HCT116 (cell line): ENCODE measurements at regions not wholly inside any gene's neighbourhood (a gene's known extent, or its start where the extent isn't known, plus 50 kb on each side); places are given as distances from the start of the nearest gene placed in this dataset.
A peak's percentile ranks its signal among the peaks of the same experiment; 100 is the strongest.

Source experiments
- ATAC-seq: fragments of 200-7000 bp; cut with Tn5 transposase; 2 replicates; pipeline ENCODE4 v1.9.1; 2020; ENCODE audit warnings: mild to moderate bottlenecking, moderate library complexity
- BruUV-seq: library from RNA; stranded (reverse); fragments of 400-500 nt; replicated peaks from 2 replicates; lab custom pipeline; 2021; lab: Mats Ljungman, UMichigan
- CTCF ChIA-PET: fragments of 300-600 bp; sonication (Branson Sonifier 250); formaldehyde crosslinking; loops from one replicate; lab custom pipeline; 2021; ENCODE audit warnings: antibody characterized with exemption; lab: Charles Lee
- POLR2A ChIA-PET: fragments of 300-600, 350-600 bp; sonication (Branson Sonifier 250); formaldehyde crosslinking; loops from one replicate; lab custom pipeline; 2021; ENCODE audit warnings: antibody characterized with exemption; lab: Charles Lee
- RAD21 ChIA-PET, 2 experiments: fragments of 300-600 bp; sonication (Branson Sonifier 250); formaldehyde crosslinking; loops; one replicate each; lab custom pipeline; 2023; ENCODE audit warnings: low total read pairs in 2 of 2; ENCODE audit not compliant: uncharacterized antibody in 2 of 2, unreplicated experiment in 2 of 2, low non-redundant PET in 1 of 2; lab: Charles Lee
- DNase-seq: peaks from one replicate; pipeline ENCODE4 v3.0.0-alpha.2; 2010; ENCODE audit warnings: low read depth, low spot score
- H2AFZ ChIP-seq: fragments of 200-600 bp; shearing (Covaris generic), sonication (generic); 2 replicates; pipeline ENCODE4 v1.6.1; 2017; ENCODE audit warnings: low read depth, mixed run types, mixed read lengths, antibody characterized with exemption, low read length; ENCODE audit not compliant: poor library complexity, severe bottlenecking
- H3K27ac ChIP-seq: 2 replicates; pipeline ENCODE4 v1.5.1; 2012; ENCODE audit warnings: low read depth, low read length
- H3K27me3 ChIP-seq: fragments of 200-600 bp; sonication (generic); 2 replicates; pipeline ENCODE4 v1.6.1; 2016; ENCODE audit warnings: mixed run types, low read length, mixed read lengths; ENCODE audit not compliant: insufficient read depth
- H3K36me3 ChIP-seq, 2 experiments: fragments of 200-500 bp in 1 of 2; fragments of 200-600 bp in 1 of 2; sonication (Bioruptor generic) in 1 of 2; sonication (generic) in 1 of 2; 2 replicates each; pipeline versions ENCODE4 v1.5.1 to v1.6.1; 2014 to 2016; ENCODE audit warnings: low read length in 2 of 2, inconsistent platforms in 1 of 2, mixed read lengths in 1 of 2, mixed run types in 1 of 2; ENCODE audit not compliant: insufficient read depth in 2 of 2, control insufficient read depth in 1 of 2
- H3K4me1 ChIP-seq, 2 experiments: fragments of 200-600 bp in 1 of 2; sonication (generic) in 1 of 2; 2 replicates each; pipeline versions ENCODE4 v1.5.1 to v1.6.1; 2012 to 2017; ENCODE audit warnings: low read length in 2 of 2, inconsistent platforms in 1 of 2, mild to moderate bottlenecking in 1 of 2, mixed read lengths in 1 of 2, mixed run types in 1 of 2, moderate library complexity in 1 of 2; ENCODE audit not compliant: insufficient read depth in 2 of 2, control insufficient read depth in 1 of 2
- H3K4me2 ChIP-seq: fragments of 200-600 bp; sonication (generic); 2 replicates; pipeline ENCODE4 v1.6.1; 2017; ENCODE audit warnings: mixed run types, low read length, mixed read lengths
- H3K4me3 ChIP-seq, 2 experiments: fragments of 200-600 bp in 1 of 2; sonication (generic) in 1 of 2; replicated peaks in 1 of 2; 2 replicates each; pipeline ENCODE4 v1.5.1; 2011 to 2016; ENCODE audit warnings: low read length in 2 of 2, control low read depth in 1 of 2, low read depth in 1 of 2, mild to moderate bottlenecking in 1 of 2, mixed read lengths in 1 of 2, mixed run types in 1 of 2
- H3K79me2 ChIP-seq: fragments of 200-600 bp; sonication (generic); 2 replicates; pipeline ENCODE4 v1.6.1; 2017; ENCODE audit warnings: mild to moderate bottlenecking, mixed run types, low read length, moderate library complexity, mixed read lengths; ENCODE audit not compliant: insufficient read depth
- H3K9ac ChIP-seq: fragments of 200-600 bp; sonication (generic); 2 replicates; pipeline ENCODE4 v1.6.1; 2016; ENCODE audit warnings: low read length, mixed read lengths
- H3K9me2 ChIP-seq: fragments of 200-600 bp; sonication (generic), shearing (Covaris generic); 2 replicates; pipeline ENCODE4 v1.6.1; 2017; ENCODE audit warnings: mixed run types, mild to moderate bottlenecking, moderate library complexity; ENCODE audit not compliant: insufficient read depth
- H3K9me3 ChIP-seq, 2 experiments: fragments of 200-500 bp in 1 of 2; fragments of 200-600 bp in 1 of 2; sonication (Bioruptor generic) in 1 of 2; sonication (generic) in 1 of 2; 2 replicates each; pipeline ENCODE4 v1.6.1; 2014 to 2017; ENCODE audit warnings: low read length in 2 of 2, mixed read lengths in 2 of 2, inconsistent platforms in 1 of 2, low read depth in 1 of 2, mild to moderate bottlenecking in 1 of 2, mixed run types in 1 of 2, moderate library complexity in 1 of 2; ENCODE audit not compliant: control insufficient read depth in 1 of 2, insufficient read depth in 1 of 2
- H4K20me1 ChIP-seq: fragments of 200-600 bp; sonication (generic), shearing (Covaris generic); 2 replicates; pipeline ENCODE4 v1.6.1; 2017; ENCODE audit warnings: mixed run types, mild to moderate bottlenecking, moderate library complexity; ENCODE audit not compliant: insufficient read depth
- CEBPB ChIP-seq: IDR thresholded peaks from 2 replicates; pipeline ENCODE4 v1.6.1; 2012; ENCODE audit warnings: low read depth
- EZH2 ChIP-seq: fragments of 200-600 bp; sonication (generic); IDR thresholded peaks from 2 replicates; pipeline ENCODE4 v1.6.1; 2017; ENCODE audit warnings: antibody characterized with exemption, mixed run types
- EZH2phosphoT487 ChIP-seq: fragments of 200-600 bp; IDR thresholded peaks from 2 replicates; pipeline ENCODE4 v1.6.1; 2018; ENCODE audit warnings: antibody characterized with exemption, borderline replicate concordance
- FOSL1 ChIP-seq: IDR thresholded peaks from 2 replicates; pipeline ENCODE4 v1.6.1; 2012; ENCODE audit warnings: low read depth
- JUND ChIP-seq: IDR thresholded peaks from 2 replicates; pipeline ENCODE4 v1.6.1; 2012
- TCF7L2 ChIP-seq: IDR thresholded peaks from 2 replicates; pipeline ENCODE4 v1.7.0; 2011; ENCODE audit warnings: borderline replicate concordance, inconsistent platforms; ENCODE audit not compliant: insufficient read depth, insufficient read length; ENCODE audit errors: extremely low read depth
- ZFX ChIP-seq: fragments of 450-650 bp; IDR thresholded peaks from 2 replicates; pipeline ENCODE4 v1.6.1; 2017
- ZNF274 ChIP-seq: fragments of 200-500 bp; sonication (Bioruptor generic); IDR thresholded peaks from 2 replicates; pipeline ENCODE4 v1.6.1; 2014; ENCODE audit warnings: mild to moderate bottlenecking, low read depth, low read length, inconsistent platforms
- intact Hi-C: fragments of 100-400 bp; cut with micrococcal nuclease; formaldehyde crosslinking; loops from 2 replicates; pipeline ENCODE4 v1.10.0; 2022
- TF ChIP-seq, protein P1 (sequence below): IDR thresholded peaks from 2 replicates; pipeline ENCODE4 v1.6.1; 2012; ENCODE audit warnings: low read depth

DNA sequence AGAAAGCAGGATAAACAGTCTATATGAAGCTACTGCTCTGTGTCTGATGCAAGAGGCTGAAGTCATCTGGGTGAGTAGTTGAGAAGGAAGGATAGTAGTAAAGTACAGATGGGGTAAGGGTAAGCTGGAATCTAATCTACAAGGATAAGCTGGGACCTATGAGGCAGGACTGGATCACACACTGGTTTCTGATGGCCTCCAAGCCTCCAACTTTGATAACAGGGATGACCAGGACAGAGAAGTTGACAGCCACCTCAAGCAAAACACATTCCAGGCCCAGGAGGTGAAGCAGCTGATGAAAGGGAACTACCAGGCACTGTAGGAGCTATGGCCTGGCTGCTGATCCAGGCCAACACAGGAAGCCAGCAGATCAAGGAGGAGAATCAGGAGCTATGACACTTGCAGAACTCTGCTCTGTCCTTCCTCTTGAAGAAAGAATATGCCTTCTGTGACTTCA is 278.1 kb upstream of the TMEM229A start:
- Histone ChIP-seq H3K4me1 (no peaks in the 10 kb centered on the region), H3K9me2 (0 out of 2 replicates have a peak, but pooled peaks cover 3% of the 10 kb centered on the region), H2AFZ (no peak overlapping the region), H3K79me2 (no peaks in the 10 kb centered on the region), H3K36me3 (no peaks in the 10 kb centered on the region), H3K27ac (no peak overlapping the region), H3K4me3 (no peak overlapping the region), H3K9me3 (no peaks in the 10 kb centered on the region), H3K27me3 (no peaks in the 10 kb centered on the region), H4K20me1 (no peaks in the 10 kb centered on the region)
- intact Hi-C loops, result no loop called here
- no peak for ATAC-seq
- CTCF ChIA-PET, result no interaction called here
- peak; percentile 44; the same call in 1 of the 2 replicates for TF ChIP-seq CEBPB
- no peak for TF ChIP-seq EZH2phosphoT487
- TF ChIP-seq, all 23 proteins: peak for 1
- DNase-seq, result no peak
- no TSS peak for BruUV-seq
- POLR2A ChIA-PET, result no interaction called here
- Histone ChIP-seq H3K4me2 (no peak overlapping the region), H3K9ac (no peak overlapping the region)
- RAD21 ChIA-PET, result no interaction called here

DNA sequence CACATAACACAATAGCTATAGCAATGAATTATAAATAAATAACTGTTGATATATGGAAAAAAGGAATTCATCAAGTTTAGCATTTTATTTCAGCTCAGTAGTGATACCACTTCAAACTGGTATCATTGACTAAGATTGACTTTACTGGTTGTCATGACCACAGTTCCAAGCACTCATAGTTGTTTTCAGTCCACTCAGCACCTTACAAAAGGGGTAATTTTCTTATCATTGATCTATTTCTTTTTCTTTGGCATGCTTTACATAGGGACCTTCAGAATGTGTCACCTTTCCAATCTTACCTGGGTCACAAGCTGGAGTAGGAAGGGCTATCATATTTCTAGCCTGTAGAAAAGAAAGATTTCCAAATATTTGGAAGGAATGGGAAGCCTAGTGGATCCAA is 275.5 kb upstream of the TMEM229A start:
- no peak for ATAC-seq
- no peak for DNase-seq
- BruUV-seq, result no TSS peak
- no peaks in the 10 kb centered on the region for H3K36me3 ChIP-seq
- ChIA-PET RAD21 (no interaction called here), CTCF (no interaction called here), POLR2A (no interaction called here)
- H3K79me2 ChIP-seq, result no peaks in the 10 kb centered on the region
- no peaks in the 10 kb centered on the region for H3K27me3 ChIP-seq
- no peak overlapping the region for H3K9ac ChIP-seq
- H4K20me1 ChIP-seq, result no peaks in the 10 kb centered on the region
- no peak overlapping the region for H2AFZ ChIP-seq
- H3K27ac ChIP-seq, result no peak overlapping the region
- intact Hi-C loops, result no loop called here
- no peak overlapping the region for H3K4me2 ChIP-seq
- 0 out of 2 replicates have a peak, but pooled peaks cover 3% of the 10 kb centered on the region for H3K9me2 ChIP-seq
- no peaks in the 10 kb centered on the region for H3K4me1 ChIP-seq
- TF ChIP-seq ZNF274 (no peak), FOSL1 (no peak), TCF7L2 (no peak), JUND (no peak), ZFX (no peak), EZH2 (no peak)
- TF ChIP-seq, protein P1, sequence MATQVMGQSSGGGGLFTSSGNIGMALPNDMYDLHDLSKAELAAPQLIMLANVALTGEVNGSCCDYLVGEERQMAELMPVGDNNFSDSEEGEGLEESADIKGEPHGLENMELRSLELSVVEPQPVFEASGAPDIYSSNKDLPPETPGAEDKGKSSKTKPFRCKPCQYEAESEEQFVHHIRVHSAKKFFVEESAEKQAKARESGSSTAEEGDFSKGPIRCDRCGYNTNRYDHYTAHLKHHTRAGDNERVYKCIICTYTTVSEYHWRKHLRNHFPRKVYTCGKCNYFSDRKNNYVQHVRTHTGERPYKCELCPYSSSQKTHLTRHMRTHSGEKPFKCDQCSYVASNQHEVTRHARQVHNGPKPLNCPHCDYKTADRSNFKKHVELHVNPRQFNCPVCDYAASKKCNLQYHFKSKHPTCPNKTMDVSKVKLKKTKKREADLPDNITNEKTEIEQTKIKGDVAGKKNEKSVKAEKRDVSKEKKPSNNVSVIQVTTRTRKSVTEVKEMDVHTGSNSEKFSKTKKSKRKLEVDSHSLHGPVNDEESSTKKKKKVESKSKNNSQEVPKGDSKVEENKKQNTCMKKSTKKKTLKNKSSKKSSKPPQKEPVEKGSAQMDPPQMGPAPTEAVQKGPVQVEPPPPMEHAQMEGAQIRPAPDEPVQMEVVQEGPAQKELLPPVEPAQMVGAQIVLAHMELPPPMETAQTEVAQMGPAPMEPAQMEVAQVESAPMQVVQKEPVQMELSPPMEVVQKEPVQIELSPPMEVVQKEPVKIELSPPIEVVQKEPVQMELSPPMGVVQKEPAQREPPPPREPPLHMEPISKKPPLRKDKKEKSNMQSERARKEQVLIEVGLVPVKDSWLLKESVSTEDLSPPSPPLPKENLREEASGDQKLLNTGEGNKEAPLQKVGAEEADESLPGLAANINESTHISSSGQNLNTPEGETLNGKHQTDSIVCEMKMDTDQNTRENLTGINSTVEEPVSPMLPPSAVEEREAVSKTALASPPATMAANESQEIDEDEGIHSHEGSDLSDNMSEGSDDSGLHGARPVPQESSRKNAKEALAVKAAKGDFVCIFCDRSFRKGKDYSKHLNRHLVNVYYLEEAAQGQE, result no peak
- H3K9me3 ChIP-seq, result no peaks in the 10 kb centered on the region
- H3K4me3 ChIP-seq, result no peak overlapping the region
